ENCODE measurements at regions not wholly inside any gene's neighbourhood (a gene's known extent, or its start where the extent isn't known, plus 50 kb on each side); places are given as distances from the start of the nearest gene placed in this dataset.

- TF ChIP-seq ZNF274 (IDR thresholded peaks at IDR 0.05; ENCODE audit: low read depth, low read length) (no peak), SUZ12 (IDR thresholded peaks at IDR 0.05; ENCODE audit: extremely low read depth, insufficient read depth, insufficient read length) (no peak), YY1 (IDR thresholded peaks at IDR 0.05; ENCODE audit: insufficient read depth, insufficient read length) (no peak)
These were observed 61.7 kb upstream of the VGLL3 start for GRCh38 chr3:87052499-87053260.

All from NT2/D1 (cell line).